GM18858 (cell line): ENCODE measurements at regions not wholly inside any gene's neighbourhood (a gene's known extent, or its start where the extent isn't known, plus 50 kb on each side); places are given as distances from the start of the nearest gene placed in this dataset.

Source experiments
- ATAC-seq: cut with Tn5 transposase; IDR thresholded peaks from one replicate; pipeline ENCODE4 v1.9.1; 2021; ENCODE audit not compliant: unreplicated experiment

DNA sequence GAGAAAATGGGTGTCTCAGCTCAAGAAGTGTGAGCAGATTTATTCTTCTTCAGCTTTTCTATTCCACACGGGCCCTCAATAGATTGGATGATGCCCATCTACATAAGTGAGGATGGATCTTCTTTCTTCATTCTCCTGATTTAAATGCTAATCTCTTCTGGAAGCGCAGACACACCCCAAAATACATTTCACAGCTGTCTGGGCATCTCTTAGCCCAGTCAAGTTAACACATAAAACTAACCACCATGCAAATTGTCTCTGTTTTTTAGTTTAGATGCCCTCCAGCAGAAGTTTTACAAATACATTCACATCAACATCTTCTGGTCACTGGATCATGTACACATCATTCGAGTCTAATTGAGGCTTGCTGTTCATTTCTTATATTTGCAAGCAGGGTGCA is 249.0 kb upstream of the VCX3A start:
- no peak for ATAC-seq

DNA sequence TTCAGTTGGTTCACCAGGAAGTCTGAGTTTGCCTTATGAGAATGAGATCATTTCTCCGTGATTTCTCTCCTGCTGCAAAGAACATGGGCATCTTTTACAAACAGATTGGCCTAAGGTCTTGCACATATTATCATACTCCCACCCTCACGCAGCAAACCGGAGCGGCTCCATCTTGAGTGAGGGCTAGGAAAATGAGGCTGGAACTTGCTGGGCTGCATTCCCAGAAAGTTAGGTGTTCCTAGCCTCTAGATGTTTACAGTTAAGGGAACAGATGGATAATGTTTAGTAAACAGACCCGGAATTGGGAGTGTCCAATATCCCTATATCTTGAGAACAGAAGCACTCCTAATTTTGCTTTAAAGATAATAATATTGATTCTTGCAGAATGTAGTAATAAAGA is 247.9 kb upstream of the VCX3A start:
- ATAC-seq, result no peak

DNA sequence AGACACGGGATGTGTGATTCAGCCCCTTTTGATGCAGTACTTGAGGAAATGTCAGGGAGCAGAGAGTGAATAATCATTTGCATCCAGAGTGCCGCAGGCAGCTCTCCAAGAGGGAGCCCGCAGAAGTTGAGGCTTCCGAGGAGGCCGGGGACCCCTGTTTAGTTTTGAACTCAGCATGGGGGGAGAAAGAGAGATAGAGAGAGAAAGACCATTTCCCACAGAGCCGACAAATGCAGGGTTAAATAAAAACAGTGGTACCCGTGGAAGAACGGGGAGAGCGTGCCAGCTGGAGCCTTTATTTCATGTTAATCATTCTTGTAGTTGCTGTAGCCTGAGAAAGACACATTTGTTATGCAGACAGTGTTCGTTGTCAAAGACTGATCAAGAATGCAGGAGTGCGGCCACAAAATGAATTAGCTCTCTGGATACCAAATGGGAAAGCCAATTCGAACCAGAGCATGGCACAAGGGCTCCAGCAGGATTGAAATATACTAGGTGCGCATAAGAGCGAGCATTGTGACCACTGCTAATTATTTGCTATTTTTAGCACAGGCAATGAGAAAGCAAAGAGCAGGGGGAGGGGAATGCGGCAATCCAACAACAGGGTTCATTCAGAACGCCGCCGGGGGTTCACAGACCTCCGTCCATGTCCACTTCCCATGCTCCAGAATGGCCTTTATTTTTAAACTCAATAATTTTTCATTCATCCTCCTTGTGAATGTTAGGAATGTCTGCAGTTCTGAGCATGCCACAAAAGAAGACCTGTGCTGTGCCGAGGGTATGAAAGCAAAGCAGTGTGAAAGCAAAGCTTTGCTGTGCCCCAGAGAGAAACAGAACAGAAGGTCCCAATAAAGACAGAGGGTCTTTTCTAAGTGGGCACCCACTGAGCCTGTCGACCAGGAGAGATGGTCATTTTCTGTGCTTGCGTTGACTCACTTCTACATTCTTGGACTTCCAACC is 243.9 kb upstream of the VCX3A start:
- no peak for ATAC-seq

DNA sequence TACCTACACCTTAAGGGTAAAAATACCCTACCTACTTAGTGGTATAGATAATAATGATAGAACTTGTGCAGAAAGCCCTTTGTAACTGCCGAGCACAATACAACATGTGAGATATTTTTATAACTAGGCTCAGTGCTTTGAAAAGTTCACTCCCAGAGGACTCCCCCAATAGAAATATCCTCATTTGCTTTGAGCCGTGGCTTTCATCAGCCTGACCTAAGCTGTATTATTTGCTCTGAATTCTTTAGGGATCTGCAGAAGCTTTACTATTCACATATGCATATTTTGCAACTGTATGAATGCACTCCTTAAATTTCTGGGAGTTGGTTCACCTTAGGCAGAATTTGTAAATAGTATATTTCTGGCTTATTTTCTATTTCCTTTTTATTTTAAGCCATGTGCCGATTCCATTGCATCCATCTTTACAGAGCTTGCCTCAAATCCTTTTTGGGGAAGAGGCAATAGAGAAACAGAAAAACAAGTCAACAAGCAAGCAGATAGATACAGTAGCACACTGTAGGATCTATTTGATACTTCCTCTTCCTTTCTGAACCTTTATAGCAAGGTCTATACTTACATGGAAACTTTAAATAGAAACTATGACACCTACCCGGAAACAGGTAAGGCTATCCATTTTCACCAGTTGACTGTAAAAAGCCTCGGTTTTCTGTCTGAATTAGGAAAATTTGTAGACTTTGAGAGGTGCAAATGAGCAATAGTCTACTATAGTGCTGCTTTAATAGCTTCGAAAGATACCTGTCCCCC is 242.5 kb upstream of the VCX3A start:
- ATAC-seq, result peak; percentile 85

DNA sequence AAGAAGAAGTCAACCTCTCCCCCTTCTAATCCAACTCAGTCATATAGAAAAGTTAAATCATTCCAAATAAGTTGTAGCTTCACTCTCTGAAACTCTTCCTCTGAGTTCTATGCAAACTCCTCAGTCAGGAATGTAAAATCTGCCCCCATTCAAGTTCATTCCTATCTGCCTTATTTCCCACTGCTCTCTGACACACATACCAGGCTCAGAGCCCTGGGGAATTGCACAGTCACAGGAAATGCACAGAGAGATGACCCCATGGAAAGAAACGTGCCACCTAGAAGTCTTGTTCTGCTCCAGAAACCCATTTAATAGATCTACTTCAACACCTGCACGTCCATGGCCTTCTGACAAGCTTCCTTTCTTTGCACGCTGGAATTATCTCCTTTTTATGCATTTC is 236.0 kb upstream of the VCX3A start:
- ATAC-seq, result no peak

DNA sequence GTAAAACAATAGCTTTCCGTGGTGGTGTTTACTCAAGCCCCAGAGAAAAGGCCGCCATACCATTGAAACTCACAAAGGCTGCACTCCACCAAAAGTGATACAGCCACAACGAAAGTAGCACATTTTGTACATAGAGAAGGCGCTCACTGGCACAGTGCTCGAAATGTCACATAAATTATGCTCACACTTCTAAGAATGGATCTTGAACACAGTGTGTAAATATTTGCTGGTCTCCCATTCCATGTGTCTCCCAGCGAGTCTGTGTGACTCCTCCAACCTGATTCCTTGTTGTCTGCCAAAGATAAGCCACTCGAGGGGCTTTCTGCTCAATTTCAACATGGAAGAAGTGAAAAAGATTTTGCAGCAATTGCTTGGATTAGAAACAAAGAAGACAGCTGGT is 234.0 kb upstream of the VCX3A start:
- ATAC-seq, result no peak

DNA sequence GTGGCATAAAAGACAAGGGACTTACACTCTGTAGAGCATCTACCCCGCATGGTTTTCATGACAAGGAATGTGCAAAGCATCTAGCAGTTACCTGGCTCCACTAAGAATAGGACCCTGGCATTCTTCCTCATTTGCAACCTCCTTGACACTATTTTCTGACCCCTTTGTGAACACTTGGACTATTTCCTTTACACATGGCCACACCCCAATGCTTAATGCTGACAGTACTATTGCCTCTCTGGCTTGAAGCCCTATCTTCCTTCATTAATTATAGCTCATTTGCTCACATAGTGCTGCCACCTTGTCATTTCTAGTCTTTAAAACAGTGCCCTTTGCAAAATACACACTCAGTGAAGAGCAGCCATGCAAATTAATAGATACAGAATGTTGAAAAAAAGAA is 226.3 kb upstream of the VCX3A start:
- no peak for ATAC-seq

DNA sequence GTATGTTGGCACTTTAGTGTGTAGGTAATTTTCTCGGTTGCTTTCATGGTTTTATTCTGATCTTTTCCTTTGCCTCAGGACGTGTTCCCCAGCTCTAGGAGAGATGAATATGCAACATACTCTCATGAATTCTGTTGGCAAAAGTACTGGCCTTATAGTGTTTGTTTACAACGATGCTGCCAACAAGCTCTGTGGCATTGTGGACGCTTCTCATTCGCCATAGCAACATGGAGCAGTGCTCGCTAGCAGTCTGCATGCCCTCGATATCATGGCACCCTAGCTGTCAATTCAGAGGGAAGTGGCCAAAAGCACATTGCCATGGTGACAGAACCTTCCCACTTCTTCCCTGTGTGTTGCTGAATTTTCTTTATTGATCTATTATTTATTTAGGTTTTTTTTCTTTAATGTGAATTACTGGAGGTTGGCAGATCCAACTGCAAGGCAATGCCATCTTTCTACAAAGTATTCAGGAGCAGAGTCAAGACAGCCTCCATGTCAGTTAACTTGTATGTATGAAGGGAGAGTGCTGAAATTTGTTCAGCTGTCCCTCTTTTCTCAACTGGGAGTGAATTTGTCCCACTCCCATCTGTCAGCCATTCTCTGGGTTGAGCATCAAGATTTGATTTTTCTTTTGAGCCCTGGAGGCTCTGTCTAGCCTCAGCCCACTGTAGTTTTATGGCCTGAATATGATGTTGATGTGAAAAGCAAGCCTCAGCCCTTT is 224.9 kb upstream of the VCX3A start:
- ATAC-seq, result no peak

DNA sequence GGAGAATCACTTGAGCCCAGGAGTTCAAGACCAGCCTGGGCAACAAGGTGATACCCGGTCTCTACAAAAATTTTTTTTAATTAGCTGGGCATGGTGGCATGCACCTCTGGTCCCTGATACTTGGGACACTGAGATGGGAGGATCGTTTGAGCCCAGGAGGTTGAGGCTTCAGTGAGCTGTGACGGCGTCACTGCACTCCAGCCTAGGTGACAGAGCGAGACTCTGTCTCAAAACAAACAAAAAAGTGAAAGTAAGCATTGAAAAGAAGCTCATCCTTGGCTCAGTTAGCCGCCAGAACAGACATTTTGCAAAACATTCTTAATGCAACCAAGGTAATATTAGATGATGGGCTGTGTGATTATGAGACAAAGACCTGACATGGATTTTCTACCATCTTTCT is 223.3 kb upstream of the VCX3A start:
- ATAC-seq, result no peak

DNA sequence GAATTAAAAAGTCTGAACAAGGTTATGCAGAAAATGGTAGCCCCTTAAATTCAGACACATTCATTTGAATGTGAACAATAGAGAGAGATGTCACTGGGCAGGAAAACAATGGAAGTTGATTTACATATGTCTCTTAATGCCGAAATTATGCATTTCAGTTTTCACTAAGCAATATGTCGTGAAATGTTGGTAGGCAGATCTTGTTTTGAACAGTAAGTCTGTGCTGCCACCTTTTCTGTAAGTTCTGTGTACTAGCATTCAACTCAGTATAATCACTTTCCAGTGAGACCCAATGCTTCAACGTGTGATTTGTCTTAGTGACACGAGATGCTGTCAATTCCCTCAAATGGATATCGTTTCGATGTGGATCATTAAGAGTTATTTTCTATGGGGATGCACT is 222.7 kb upstream of the VCX3A start:
- ATAC-seq, result no peak

DNA sequence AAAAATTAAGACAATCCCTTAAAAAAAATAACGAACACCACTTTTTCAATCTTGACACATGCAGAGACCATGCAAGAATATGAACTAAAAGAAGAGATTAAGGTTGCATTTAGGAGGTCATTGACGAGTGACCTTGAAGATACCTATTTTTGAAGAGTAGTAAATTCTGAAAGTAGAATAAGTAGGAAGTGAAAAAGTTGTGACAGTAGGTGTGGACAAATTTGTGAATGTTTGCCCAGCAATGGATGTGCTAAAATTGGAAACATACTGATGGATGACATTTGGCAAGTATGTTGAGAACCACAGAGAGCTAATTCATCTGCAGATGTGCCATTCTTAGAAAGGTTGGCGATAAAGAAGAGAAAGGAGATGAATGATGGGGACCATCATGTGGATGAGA is 213.7 kb upstream of the VCX3A start:
- peak; percentile 68 for ATAC-seq

DNA sequence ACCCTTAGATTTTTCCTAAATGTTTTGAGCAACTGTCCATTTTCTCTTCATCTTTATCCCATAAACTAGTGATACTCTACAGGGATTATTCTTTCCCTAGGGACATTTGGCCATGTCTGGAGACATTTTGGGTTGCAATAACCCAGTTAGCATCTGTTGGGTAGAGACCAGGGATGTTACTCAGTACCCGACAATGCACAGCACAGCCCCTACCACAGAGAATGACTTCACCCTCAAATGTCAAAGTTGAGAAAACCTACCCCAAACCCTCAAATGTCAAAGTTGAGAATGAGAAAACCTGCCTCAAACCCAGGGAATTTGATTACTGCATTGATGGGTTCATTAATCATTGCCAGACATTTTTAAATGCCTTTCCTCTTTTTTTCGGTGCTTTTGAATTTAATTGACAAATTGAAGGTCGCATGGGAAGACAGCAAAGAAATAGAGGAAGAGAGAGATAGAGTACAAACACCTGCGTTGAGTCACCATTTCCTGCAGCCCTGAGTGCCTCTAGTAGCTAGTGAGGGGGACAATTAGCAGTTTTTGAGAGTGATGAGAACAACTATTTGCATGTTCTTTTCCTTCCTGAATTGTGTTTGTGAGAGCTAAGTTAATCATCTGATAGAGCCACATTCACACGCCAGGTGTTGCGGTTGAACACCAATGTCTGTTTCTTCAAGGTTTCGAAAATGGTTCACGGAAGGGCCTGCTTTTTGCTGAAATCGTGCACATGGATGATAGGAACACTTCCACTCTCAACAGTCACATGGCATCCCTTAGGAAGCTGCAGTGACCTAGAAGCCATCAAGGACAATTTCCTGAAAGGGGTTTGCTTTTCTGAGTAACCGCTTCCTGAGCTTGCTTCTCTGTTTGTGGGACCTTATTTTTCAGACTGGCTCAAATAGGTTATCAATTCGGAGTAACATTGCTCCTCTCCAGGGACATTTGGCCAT is 203.9 kb upstream of the VCX3A start:
- ATAC-seq, result peak; percentile 97

DNA sequence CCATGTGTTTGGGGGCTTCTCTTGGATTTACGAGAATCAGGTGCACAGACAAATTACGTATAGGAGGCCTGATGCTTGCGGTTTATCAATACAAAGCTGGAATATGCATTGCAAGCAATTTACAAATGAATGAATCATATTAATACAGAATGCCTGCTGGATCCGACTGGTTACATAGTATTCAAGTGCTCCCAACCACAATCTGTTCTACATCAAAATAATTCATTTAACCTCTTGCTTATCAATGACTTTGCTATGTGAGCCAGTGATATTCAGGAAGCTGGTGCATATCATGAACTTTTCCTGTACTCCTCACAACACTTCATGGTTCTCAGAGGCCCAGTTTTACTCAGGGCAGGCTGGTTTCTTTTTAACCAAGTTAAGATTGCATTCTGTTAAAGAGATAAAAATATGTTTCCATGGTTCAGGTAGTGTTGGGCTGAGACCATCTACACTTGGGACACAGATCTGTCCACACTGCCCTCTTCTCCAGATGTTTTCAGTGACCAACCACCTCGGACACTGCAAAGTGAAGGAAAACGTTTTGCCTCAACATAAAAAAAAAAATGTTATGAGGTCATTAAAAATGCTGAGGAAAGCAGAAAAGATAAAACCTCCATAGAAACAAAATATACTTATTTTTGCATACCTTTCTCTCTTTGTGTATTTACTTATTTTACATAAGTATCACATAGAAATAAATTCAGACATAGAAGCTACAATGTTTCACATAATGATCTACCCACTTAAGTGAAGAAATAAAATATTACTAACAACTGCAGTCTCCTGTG is 200.1 kb upstream of the VCX3A start:
- ATAC-seq, result no peak

DNA sequence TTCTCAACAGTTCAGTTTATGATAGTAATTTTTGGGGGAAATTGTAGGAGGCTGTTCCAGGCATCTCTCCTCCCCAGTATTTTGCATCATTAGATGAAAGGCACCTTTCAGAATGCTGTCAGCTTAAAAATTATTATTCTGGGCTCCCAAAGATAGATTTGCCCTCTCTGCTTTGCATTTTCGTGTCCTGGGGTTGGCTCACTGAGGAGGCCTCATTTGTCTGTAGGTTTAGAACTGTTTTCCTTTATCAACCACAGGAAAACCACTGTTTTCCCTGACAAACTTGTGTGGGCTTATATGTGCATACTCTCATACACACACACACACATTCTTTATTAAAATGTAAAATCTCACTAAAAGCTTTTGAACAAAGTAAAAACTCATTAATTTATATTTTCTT is 197.2 kb upstream of the VCX3A start:
- peak; percentile 54 for ATAC-seq

DNA sequence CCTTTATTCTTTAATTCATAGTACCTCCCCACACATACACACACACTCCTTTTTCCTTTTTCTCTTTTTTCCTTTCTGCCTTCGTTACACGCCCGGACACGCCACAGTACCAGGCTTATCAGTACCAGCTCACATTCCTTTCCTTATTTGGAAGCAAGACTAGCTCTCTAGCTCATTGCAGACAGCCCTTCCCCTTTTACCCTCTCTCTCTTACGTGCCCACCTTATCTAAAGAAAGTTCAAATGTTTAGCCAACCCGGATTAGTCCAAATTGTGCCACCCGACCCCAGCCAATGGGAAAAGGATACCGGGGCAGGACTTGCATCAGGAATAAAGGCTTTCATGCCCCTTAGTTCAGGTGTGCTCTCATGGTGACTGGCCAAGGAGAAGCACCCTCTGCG is 194.7 kb upstream of the VCX3A start:
- no peak for ATAC-seq

DNA sequence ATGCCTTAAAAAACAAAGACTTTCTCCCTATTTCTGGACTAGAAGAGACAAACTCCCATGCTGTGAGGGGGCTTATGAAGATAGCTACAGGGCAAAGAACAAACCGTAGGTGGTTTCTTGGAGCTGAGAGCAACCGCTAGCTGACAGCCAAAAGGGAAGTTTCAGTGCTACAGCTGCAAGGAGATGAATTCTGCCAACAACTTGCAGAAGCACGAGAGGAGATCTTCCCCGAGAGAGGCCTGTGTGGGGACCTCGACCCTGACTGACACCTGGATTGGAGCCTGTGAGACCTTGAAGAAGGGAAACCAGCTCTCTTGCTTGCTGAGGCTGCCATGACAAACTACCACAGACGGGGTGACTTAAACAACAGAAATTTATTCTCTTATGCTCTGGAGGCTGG is 183.8 kb upstream of the VCX3A start:
- peak; percentile 63 for ATAC-seq

DNA sequence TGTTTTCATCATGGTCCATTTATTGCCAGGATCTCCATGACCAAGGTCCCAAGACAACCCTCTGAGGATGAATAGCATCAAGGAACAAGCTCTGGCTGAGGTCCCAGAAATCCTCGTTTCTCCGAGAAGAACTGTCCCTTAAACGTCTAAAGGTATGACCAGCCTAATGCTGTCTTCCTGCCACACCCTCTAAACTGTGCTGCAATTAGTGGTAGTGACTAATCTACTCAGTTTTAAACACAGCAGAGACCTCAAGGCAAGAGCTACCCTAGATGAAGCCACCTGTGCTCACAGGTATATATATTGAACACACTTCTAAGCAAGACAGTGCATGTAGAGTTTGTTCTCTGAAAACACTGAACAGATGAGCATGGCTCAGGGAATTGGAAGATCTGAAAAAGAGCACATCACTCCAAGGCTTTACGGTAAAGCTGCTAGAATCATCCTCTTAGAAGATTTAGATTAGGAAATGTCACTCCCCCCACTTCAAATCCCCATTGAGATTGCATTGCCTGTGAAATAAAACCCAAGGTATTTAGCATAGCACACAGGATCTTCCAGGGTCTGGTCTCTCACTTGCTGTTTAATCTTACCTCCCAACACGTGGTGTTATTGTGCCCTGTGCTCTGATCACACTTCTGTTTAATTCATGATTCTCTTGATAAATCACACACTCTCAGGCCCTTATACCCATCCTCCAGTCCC is 173.9 kb upstream of the VCX3A start:
- no peak for ATAC-seq

DNA sequence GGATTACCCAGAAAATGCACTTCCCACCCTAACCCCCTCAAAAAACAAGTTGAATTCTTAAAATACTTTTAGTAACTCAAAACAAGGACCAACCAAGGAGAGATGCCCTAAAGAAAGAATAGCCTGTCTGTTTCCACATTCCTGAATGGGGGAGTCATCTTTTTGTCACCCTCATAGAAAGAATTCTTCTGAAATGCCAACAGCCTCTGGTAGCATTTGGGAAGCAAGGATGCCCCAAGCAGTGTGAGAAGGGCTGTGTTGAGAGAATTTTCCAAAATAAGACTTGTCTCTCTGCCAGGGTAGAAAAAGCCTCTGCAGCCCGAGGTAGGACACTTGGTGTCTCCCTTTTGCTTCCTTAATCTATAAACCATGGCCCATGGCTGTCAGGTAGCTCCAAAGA is 173.1 kb upstream of the VCX3A start:
- no peak for ATAC-seq

DNA sequence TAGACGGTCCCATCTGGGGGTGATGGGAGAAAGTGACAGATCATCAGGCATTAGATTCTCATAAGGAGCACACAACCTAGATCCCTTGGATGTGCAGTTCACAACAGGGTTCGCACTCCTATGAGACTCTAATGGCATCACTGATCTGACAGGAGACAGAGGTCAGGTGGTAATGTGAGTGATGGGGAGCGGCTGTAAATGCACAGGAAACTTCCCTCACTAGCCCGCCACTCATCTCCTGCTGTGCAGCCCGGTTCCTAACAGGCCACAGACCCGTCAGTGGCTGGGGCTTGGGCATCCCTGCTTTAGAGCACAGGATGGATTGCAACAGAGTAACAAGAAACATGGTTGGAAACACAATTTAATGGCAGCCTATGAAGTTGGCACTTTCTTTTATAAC is 172.6 kb upstream of the VCX3A start:
- ATAC-seq, result no peak
